Neural progenitor cell (in vitro differentiated cells): ENCODE measurements at regions not wholly inside any gene's neighbourhood (a gene's known extent, or its start where the extent isn't known, plus 50 kb on each side); places are given as distances from the start of the nearest gene placed in this dataset.

Experiments
- EZH2 ChIP-seq: fragments of 200-600 bp; sonication (generic); IDR thresholded peaks from 2 replicates; pipeline ENCODE4 v1.6.1; 2017; ENCODE audit warnings: antibody characterized with exemption, mild to moderate bottlenecking, moderate library complexity
- EZH2phosphoT487 ChIP-seq: fragments of 200-600 bp; sonication (generic); IDR thresholded peaks from 2 replicates; pipeline ENCODE4 v1.6.1; 2017; ENCODE audit warnings: antibody characterized with exemption
- TF ChIP-seq, protein P1 (sequence below): fragments of 200-600 bp; sonication (generic); IDR thresholded peaks from 2 replicates; pipeline ENCODE4 v1.5.1; 2017; ENCODE audit warnings: antibody characterized with exemption, mild to moderate bottlenecking

DNA sequence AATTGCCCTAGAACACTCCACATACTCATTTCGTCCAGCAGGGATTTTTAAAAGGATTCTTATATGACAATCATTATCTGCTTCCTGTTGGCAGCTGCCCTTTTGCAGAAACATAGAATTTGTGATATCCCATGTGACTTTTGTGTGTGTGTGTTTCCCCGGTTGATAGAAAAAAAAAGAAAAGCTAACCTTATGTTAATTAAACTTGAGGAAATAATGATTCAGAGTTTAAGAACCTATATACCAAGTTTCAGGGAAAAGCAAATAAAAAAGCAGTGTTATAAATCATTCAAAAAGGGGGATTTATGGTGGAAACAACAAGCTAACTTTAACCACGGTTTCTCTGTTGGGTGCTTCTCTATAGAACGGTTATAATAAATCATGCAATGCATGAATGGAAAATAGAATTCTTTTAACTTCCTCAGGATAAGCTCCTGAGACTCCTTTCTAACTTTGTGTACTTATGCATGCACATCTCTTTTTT, 826.9 kb upstream of the EYS start:
- TF ChIP-seq, protein P1, sequence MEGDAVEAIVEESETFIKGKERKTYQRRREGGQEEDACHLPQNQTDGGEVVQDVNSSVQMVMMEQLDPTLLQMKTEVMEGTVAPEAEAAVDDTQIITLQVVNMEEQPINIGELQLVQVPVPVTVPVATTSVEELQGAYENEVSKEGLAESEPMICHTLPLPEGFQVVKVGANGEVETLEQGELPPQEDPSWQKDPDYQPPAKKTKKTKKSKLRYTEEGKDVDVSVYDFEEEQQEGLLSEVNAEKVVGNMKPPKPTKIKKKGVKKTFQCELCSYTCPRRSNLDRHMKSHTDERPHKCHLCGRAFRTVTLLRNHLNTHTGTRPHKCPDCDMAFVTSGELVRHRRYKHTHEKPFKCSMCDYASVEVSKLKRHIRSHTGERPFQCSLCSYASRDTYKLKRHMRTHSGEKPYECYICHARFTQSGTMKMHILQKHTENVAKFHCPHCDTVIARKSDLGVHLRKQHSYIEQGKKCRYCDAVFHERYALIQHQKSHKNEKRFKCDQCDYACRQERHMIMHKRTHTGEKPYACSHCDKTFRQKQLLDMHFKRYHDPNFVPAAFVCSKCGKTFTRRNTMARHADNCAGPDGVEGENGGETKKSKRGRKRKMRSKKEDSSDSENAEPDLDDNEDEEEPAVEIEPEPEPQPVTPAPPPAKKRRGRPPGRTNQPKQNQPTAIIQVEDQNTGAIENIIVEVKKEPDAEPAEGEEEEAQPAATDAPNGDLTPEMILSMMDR, result no peak
- TF ChIP-seq EZH2 (no peak), EZH2phosphoT487 (no peak)
